OCI-LY3 (cell line): ENCODE measurements at regions not wholly inside any gene's neighbourhood (a gene's known extent, or its start where the extent isn't known, plus 50 kb on each side); places are given as distances from the start of the nearest gene placed in this dataset.

ENCODE experiments used
- H2AFZ ChIP-seq: fragments of 200-600, 300-600 bp; shearing (Covaris generic); 2 replicates; pipeline ENCODE4 v1.6.0; 2014; ENCODE audit warnings: antibody characterized with exemption, low read depth, low read length
- H3K27ac ChIP-seq: fragments of 200-600, 300-600 bp; sonication (generic); 2 replicates; pipeline ENCODE4 v1.5.1; 2014; ENCODE audit warnings: mild to moderate bottlenecking, low read length, moderate library complexity, mixed read lengths
- H3K27me3 ChIP-seq: fragments of 200-600, 300-600 bp; sonication (generic); 2 replicates; pipeline ENCODE4 v1.6.1; 2014; ENCODE audit warnings: low read depth, low read length, mixed read lengths
- H3K36me3 ChIP-seq: fragments of 200-600, 300-600 bp; sonication (generic); replicated peaks from 2 replicates; pipeline ENCODE3; 2014; ENCODE audit warnings: low read depth, low read length, mixed read lengths
- H3K4me1 ChIP-seq: fragments of 300-600, 200-600 bp; sonication (generic); 2 replicates; pipeline ENCODE4 v1.6.1; 2014; ENCODE audit warnings: low read length, mixed read lengths
- H3K4me2 ChIP-seq: fragments of 200-600, 300-600 bp; sonication (generic); 2 replicates; pipeline ENCODE4 v1.6.1; 2014; ENCODE audit warnings: low read length, mixed read lengths
- H3K4me3 ChIP-seq: fragments of 300-600, 200-600 bp; sonication (generic); 2 replicates; pipeline ENCODE4 v1.5.1; 2014; ENCODE audit warnings: antibody characterized with exemption, mild to moderate bottlenecking, low read length, moderate library complexity
- H3K79me2 ChIP-seq: fragments of 300-600, 200-600 bp; shearing (Covaris generic); 2 replicates; pipeline ENCODE4 v1.6.1; 2014; ENCODE audit warnings: mild to moderate bottlenecking, low read length, mixed read lengths
- H3K9ac ChIP-seq: fragments of 300-600, 200-600 bp; shearing (Covaris generic); 2 replicates; pipeline ENCODE4 v1.6.0; 2014; ENCODE audit warnings: mild to moderate bottlenecking, low read length, moderate library complexity
- H3K9me3 ChIP-seq: fragments of 200-600, 300-600 bp; shearing (Covaris generic); 2 replicates; pipeline ENCODE4 v1.6.1; 2014; ENCODE audit warnings: low read length, mixed read lengths; ENCODE audit not compliant: insufficient read depth
- H4K20me1 ChIP-seq: fragments of 200-600, 300-600 bp; sonication (generic); 2 replicates; pipeline ENCODE4 v1.6.1; 2016; ENCODE audit warnings: low read length, mixed read lengths; ENCODE audit not compliant: insufficient read depth
- EZH2phosphoT487 ChIP-seq: fragments of 200-600 bp; shearing (Covaris generic); IDR thresholded peaks from 2 replicates; pipeline ENCODE4 v1.6.1; 2018; ENCODE audit warnings: antibody characterized with exemption, mixed run types, low read depth
- TF ChIP-seq, protein P1 (sequence below): fragments of 200-600, 300-600 bp; sonication (generic); IDR thresholded peaks from 2 replicates; pipeline ENCODE4 v1.5.1; 2014; ENCODE audit warnings: antibody characterized with exemption, low read length, low read depth

DNA sequence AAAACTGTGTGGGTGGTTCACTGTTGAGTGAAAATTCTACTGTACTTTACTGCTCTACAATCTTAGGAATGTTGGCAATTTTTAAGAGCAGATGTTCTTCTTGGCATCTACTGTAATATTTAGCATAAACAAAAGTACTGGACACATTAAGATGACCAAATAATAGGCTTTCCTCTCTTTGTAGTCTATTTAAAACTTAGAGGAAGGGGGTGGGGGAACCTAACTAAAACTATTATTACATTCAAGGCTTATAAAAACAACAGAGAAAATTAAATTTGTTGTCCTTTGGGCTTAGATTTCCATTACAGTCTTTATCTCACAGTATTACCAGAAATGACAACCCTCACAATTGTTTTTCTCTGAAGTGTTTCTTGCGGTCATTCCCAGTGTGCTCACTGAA lies 181.2 kb downstream of the PLPPR4 start:
- no peak for TF ChIP-seq EZH2phosphoT487
- Histone ChIP-seq H2AFZ (no peak overlapping the region), H3K36me3 (no peaks in the 10 kb centered on the region), H3K9ac (no peak overlapping the region), H3K4me3 (no peak overlapping the region), H3K4me2 (no peak overlapping the region), H3K9me3 (no peaks in the 10 kb centered on the region), H4K20me1 (no peaks in the 10 kb centered on the region), H3K27me3 (no peaks in the 10 kb centered on the region), H3K4me1 (no peaks in the 10 kb centered on the region), H3K79me2 (no peaks in the 10 kb centered on the region), H3K27ac (no peak overlapping the region)

DNA sequence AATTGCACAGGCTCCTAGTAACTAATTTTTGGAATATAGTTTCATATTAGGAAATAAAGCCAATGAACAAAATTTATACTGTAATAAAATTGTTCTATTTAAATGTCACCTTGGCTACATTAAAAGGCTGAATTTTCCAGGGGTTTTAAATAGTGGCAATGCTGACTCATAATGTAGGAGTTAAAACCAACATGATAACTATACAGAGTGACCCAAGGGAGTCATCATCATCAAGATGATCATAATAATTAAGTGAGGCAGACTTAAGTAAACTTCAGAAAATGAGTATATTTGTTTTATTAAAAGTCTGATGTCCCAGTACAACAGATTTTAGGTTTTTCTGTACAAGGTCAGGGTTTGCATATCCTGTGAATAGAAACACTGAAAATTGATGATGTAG lies 183.4 kb downstream of the PLPPR4 start:
- no peaks in the 10 kb centered on the region for H4K20me1 ChIP-seq
- H3K4me2 ChIP-seq: no peak overlapping the region
- no peaks in the 10 kb centered on the region for H3K36me3 ChIP-seq
- H2AFZ ChIP-seq: no peak overlapping the region
- H3K79me2 ChIP-seq: no peaks in the 10 kb centered on the region
- no peaks in the 10 kb centered on the region for H3K4me1 ChIP-seq
- TF ChIP-seq, protein P1, sequence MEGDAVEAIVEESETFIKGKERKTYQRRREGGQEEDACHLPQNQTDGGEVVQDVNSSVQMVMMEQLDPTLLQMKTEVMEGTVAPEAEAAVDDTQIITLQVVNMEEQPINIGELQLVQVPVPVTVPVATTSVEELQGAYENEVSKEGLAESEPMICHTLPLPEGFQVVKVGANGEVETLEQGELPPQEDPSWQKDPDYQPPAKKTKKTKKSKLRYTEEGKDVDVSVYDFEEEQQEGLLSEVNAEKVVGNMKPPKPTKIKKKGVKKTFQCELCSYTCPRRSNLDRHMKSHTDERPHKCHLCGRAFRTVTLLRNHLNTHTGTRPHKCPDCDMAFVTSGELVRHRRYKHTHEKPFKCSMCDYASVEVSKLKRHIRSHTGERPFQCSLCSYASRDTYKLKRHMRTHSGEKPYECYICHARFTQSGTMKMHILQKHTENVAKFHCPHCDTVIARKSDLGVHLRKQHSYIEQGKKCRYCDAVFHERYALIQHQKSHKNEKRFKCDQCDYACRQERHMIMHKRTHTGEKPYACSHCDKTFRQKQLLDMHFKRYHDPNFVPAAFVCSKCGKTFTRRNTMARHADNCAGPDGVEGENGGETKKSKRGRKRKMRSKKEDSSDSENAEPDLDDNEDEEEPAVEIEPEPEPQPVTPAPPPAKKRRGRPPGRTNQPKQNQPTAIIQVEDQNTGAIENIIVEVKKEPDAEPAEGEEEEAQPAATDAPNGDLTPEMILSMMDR: no peak
- TF ChIP-seq EZH2phosphoT487: no peak
- no peak overlapping the region for H3K27ac ChIP-seq
- no peak overlapping the region for H3K9ac ChIP-seq
- H3K27me3 ChIP-seq: no peaks in the 10 kb centered on the region
- H3K9me3 ChIP-seq: no peaks in the 10 kb centered on the region
- no peak overlapping the region for H3K4me3 ChIP-seq

DNA sequence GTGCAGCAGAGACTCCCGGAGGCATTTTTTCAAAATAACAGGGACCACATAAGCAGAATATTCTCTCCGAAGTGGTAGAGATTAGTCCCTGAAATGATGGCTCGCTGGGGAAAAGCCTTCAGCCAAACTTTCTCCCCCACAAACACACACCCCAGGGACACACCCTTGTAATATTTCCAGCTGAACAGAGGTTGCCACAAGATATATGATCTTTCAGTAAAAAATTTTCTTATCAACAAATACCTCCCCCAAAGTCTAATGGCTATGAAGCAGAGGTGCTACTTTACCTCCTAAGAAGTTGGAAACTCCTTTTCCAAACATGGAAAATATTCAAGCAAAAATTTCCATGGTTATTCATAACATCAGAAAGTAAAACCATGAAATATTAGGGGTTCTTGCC lies 190.2 kb upstream of the PALMD start:
- H3K36me3 ChIP-seq: no peaks in the 10 kb centered on the region
- H3K79me2 ChIP-seq: no peaks in the 10 kb centered on the region
- no peak for TF ChIP-seq EZH2phosphoT487
- TF ChIP-seq, protein P1: no peak
- H3K4me1 ChIP-seq: no peaks in the 10 kb centered on the region
- no peaks in the 10 kb centered on the region for H4K20me1 ChIP-seq
- H3K4me2 ChIP-seq: no peak overlapping the region
- H3K4me3 ChIP-seq: no peak overlapping the region
- H2AFZ ChIP-seq: no peak overlapping the region
- H3K27ac ChIP-seq: no peak overlapping the region
- no peaks in the 10 kb centered on the region for H3K27me3 ChIP-seq
- no peak overlapping the region for H3K9ac ChIP-seq
- H3K9me3 ChIP-seq: no peaks in the 10 kb centered on the region

DNA sequence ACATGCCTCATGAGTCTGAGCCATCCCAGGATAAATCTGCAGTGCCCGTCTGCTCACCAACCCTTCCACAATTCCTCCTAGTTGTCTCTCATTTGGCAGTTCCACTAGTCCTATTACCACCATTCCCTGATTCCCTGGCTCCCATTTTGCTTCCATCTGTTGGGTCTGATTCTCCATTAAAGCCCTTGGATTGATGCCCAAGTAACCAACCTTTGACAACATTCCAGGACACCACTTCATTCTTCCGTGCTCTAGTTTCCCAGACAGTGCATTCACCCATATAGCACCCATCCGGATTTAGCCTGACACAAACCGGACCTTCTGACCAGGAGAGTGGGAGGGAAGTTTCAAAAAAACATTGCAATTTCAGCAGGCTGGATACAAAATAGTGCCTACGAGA lies 189.4 kb upstream of the PALMD start:
- Histone ChIP-seq H3K9ac (no peak overlapping the region), H3K9me3 (no peaks in the 10 kb centered on the region), H3K4me1 (no peaks in the 10 kb centered on the region), H3K27ac (no peak overlapping the region), H3K4me3 (no peak overlapping the region), H3K79me2 (no peaks in the 10 kb centered on the region), H3K27me3 (no peaks in the 10 kb centered on the region), H4K20me1 (no peaks in the 10 kb centered on the region), H3K36me3 (no peaks in the 10 kb centered on the region), H3K4me2 (no peak overlapping the region), H2AFZ (no peak overlapping the region)
- TF ChIP-seq, protein P1: no peak
